ENCODE measurements at regions not wholly inside any gene's neighbourhood (a gene's known extent, or its start where the extent isn't known, plus 50 kb on each side); places are given as distances from the start of the nearest gene placed in this dataset.

- TF ChIP-seq POLR2A (IDR thresholded peaks at IDR 0.05) (no peak), CTCF (IDR thresholded peaks at IDR 0.05) (no peak)
Measured at GRCh38 chr22:12613199-12613598, 2914.8 kb upstream of the OR11H1 start.

All from uterus (tissue), 2 donors.